WI38 (cell line): ENCODE measurements at regions not wholly inside any gene's neighbourhood (a gene's known extent, or its start where the extent isn't known, plus 50 kb on each side); places are given as distances from the start of the nearest gene placed in this dataset.

Experiments used
- H3K4me3 ChIP-seq: 2 replicates; pipeline ENCODE4 v1.5.1; 2011; ENCODE audit warnings: low read depth, mild to moderate bottlenecking, control low read depth, low read length
- TF ChIP-seq, protein P1 (sequence below): IDR thresholded peaks from 2 replicates; pipeline ENCODE4 v1.5.1; 2012; ENCODE audit warnings: low read depth, mild to moderate bottlenecking, control low read depth, low read length

DNA sequence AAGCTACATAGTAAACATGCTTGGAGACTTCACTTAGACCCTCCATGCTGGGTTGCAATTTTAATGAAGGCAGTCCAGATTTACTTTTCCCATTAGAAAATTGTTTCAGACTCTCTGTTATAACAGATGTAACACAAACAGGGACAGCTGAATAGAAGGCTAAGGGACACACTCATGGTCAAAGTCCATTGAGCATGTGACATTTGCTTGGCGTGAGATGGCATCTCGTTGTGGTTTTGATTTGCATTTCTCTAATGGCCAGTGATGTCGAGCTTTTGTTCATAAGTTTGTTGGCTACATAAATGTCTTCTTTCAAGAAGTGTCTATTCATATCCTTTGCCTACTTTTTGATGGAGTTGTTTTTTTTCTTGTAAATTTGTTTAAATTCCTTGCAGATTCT is 358.2 kb upstream of the CLNK start:
- no peak overlapping the region for H3K4me3 ChIP-seq
- TF ChIP-seq, protein P1, sequence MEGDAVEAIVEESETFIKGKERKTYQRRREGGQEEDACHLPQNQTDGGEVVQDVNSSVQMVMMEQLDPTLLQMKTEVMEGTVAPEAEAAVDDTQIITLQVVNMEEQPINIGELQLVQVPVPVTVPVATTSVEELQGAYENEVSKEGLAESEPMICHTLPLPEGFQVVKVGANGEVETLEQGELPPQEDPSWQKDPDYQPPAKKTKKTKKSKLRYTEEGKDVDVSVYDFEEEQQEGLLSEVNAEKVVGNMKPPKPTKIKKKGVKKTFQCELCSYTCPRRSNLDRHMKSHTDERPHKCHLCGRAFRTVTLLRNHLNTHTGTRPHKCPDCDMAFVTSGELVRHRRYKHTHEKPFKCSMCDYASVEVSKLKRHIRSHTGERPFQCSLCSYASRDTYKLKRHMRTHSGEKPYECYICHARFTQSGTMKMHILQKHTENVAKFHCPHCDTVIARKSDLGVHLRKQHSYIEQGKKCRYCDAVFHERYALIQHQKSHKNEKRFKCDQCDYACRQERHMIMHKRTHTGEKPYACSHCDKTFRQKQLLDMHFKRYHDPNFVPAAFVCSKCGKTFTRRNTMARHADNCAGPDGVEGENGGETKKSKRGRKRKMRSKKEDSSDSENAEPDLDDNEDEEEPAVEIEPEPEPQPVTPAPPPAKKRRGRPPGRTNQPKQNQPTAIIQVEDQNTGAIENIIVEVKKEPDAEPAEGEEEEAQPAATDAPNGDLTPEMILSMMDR = no peak

DNA sequence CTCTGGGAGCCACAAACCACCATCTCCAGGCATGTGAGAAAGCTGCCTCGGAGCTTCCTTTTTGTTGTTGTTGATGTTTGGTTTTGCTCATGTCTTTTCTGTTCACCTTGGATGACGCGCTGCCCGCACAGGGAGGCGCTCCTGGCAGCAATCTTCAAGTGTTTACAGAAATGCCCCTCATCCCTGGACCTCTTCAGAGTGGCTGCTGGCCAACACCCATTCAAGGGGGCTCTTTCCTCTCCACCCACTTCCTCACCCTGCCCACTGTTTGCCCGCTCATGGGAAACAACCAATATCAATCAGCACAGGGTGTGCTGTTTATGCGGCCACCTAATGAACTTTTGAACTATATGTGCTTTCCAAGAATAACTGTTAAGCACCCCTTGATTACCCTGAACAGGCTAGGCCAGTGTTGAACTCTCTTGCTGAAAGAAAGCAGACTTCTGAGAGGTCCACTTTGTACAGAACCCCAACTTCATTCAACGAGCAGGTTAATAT is 355.1 kb upstream of the CLNK start:
- H3K4me3 ChIP-seq = no peak overlapping the region
- TF ChIP-seq, protein P1 = no peak

DNA sequence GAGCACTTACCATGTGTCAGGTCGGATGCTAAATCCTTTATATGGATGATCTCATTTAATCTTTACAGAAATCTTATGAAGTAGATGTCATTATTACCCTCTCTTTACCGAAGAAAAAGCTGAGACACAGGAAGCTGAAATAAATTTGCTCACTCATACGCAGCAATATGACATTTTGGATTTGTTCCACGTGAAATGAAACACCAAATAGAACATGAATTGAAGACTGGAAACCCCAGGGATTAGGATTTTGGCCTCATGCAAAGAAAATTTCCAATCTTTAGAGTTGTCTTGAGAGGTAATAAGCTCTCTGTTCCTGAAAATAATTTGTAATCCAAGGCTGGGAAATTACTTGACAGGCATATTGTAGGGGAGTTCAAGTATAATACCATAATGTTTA is 354.4 kb upstream of the CLNK start:
- TF ChIP-seq, protein P1 = no peak
- H3K4me3 ChIP-seq = no peak overlapping the region

DNA sequence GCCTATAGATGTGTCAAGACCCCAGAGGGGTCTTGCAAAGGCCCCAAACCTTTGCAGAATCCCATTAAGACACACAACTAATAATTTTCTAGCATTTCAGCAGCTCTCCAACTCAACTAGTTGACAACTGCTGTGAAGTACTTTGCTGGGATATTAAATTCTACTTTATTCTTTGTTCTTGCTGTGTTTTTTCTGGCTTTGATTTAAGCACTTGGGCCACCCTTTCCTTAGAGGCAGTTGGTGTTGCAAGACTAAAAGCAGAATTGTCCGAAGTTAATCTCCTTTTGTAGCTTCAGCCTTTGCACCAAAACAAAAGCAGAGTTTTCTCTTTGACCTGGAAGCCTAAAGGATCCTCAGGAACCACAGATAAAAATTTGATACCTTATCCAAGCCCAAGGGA is 353.1 kb upstream of the CLNK start:
- H3K4me3 ChIP-seq = no peak overlapping the region
- TF ChIP-seq, protein P1 = no peak

DNA sequence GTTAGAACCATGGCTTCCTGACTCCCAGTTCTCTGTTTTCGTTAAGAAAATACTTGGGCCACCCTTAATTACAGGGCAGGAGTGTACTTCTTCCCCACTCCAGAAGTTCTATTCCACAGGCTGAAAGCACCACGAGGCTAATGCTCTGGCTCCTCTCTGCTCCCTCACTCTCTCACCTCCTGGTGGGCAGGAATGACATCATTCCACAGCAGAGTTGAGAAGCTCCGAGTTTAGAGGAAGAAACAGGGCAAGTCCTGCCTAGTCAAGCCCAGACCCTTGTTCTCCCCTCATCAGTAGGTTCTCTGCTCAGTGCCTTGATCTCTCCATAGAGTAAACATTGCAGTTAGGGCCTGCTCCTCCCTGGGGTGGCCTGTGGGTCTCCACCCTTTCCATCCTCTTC is 343.8 kb upstream of the CLNK start:
- TF ChIP-seq, protein P1 = no peak
- no peak overlapping the region for H3K4me3 ChIP-seq

DNA sequence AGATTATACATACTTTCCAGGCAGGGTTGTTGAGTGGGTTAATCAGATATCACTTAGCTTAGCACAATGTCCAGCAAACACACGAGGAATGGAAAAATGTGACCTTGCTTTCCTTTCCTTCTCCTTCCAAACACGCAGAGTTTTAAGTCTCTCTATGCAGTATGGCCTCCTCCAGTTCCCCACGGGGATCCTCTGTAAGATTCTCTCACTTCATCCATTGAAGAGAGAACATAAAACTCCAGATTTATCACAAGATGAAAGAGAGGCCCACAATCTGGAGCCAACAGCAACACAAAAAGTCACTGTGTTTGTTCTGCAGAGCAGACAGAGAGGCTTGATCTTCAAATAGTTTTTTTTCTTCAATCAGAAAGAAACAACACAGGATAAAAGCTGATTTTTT is 336.8 kb upstream of the CLNK start:
- TF ChIP-seq, protein P1 = no peak
- no peak overlapping the region for H3K4me3 ChIP-seq

DNA sequence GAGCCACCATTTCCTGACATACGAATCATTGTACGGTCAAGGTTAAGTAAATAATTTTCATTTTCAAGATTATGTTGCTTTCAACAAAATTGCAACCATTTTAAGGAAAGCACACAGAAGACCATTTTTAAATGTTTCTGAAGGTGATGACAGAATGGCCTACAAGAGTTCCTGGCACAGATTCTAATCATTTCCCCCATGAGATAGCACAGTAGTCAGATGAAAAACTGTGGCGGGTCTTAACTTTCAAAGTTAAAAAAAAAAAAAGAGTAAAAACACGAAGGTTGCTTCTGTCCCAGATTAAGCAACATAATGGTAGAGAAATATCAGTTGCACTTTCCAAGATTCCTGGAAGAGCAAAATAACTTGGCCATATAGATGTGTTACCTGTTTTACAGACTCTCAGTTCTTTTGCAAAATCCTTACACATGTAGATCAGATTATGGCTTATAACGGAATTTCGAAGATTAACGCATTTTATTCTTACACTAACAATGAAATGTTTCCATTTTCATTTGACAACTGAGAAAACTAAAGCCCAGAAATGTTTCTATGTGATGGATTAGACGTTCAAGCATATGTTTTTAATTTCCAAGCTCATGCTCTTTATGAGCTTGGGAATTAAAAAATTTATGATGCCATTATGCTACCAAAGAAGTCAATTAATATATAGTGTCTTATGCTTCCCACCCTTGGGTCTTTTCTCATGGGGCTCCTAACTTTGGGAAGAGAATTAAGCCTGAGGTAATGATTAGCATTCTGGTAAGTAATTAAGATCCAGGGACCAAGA is 335.1 kb upstream of the CLNK start:
- H3K4me3 ChIP-seq = no peak overlapping the region
- TF ChIP-seq, protein P1 = no peak
